ENCODE measurements at regions not wholly inside any gene's neighbourhood (a gene's known extent, or its start where the extent isn't known, plus 50 kb on each side); places are given as distances from the start of the nearest gene placed in this dataset.
"Not testable (repeated sequence)": the region's sequence is repeated elsewhere in the genome, so short reads cannot be mapped to it uniquely, and the experiment has no call there.

DNA sequence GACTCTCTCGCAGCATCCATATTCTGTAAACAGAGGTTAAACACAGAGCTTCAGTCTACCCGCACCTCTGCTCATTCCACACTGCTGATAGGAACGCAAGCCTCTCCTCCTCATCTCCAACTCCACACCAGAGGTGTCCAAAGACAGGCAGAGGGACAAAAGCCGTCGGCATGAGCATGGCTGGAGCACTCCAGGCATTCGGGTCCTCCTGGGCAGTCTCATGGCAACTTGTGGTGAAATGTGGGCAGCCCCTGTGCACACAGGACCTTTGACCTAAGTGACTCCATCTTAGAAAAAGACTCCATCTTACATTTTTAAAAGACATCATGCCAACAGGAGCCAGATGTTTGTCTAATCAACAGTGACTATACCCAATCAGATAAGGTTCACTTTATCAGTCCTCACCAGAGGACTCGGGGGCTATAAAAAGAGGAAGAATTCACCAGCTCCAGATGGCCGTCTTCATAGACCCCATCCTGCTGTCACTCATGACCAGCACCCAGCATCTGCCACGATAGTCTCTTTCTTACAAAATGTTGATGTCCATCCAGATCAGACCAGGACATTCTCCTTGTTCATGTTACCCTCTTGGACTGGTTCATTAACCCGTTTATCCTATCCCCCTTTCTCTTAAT is 304.4 kb downstream of the ANAPC1 start:
- H3K4me3 ChIP-seq (ENCODE audit: low read depth, low read length); DNase-seq (ENCODE audit: low read depth): not testable (repeated sequence)

DNA sequence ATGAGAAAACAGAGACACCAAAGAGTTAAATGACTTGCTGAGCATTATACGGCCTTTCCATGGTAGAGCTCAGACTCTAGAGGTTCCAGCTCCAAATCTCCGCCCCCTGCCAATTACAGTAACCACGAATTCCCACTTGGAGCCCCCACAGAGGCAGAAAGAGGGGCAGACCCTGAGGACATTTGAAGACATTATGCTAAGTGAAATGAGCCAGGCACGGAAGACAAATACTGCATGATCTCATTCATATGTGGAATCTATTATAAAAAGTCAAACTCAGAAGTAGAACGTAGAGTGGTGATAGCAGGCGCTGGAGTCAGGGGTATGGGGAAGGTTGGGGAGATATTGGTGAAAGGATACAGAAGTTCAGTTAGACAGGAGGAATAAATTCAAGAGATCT is 303.4 kb downstream of the ANAPC1 start:
- DNase-seq (ENCODE audit: low read depth), result not testable (repeated sequence)

DNA sequence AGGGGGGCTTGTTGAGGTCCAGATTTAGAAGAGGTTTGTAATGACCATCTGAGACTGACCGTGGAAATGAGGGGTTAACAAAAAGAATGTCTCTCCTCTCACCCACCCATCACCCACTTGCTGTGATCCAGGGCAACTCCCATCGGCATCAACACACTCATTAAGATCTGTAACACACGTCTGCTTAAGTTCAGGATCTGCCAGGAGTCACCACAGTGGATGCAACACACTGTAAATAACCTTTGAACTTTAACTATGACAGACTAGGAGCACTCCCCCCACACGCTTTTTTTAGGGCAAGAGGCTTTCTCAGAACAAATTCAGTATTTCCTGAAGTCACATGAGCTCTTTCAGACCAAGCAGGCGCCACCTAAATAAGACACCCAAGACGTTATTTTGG is 301.9 kb downstream of the ANAPC1 start:
- H3K4me3 ChIP-seq (ENCODE audit: low read depth, low read length); DNase-seq (ENCODE audit: low read depth): not testable (repeated sequence)

More for the DNA sequence above, 303.4 kb downstream of the ANAPC1 start:
- H3K4me3 ChIP-seq (ENCODE audit: low read depth, low read length), result not testable (repeated sequence)

DNA sequence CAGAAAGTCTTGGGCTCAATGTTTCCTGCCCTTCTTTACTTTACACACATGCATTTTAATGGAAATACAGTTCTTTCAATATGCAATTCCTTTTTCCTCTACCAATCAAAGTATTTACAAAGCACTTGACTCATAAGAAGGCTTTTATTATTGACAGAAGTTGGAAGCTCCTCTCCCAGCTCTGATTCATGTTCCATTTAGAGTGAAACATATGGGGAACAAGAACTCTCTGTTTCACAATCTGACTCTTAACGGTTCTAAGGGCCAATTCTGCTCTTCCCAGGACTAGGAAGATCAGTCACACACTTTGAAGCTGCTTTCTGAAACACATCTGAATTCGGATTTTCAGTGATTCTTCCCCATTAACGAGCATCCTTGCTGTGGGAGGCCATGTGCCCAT is 300.5 kb downstream of the ANAPC1 start:
- not testable (repeated sequence) for DNase-seq (ENCODE audit: low read depth); H3K4me3 ChIP-seq (ENCODE audit: low read depth, low read length)

- H3K4me3 ChIP-seq (ENCODE audit: low read depth, low read length); DNase-seq (ENCODE audit: low read depth): not testable (repeated sequence)
These were observed 299.5 kb downstream of the ANAPC1 start for GRCh38 chr2:111584540-111584939.

GRCh38 chr2:111584950-111585349 is 299.0 kb downstream of the ANAPC1 start:
- not testable (repeated sequence) for DNase-seq (ENCODE audit: low read depth); H3K4me3 ChIP-seq (ENCODE audit: low read depth, low read length)

- not testable (repeated sequence) for H3K4me3 ChIP-seq (ENCODE audit: low read depth, low read length); DNase-seq (ENCODE audit: low read depth)
These were observed 298.0 kb downstream of the ANAPC1 start for GRCh38 chr2:111586014-111586413.

DNA sequence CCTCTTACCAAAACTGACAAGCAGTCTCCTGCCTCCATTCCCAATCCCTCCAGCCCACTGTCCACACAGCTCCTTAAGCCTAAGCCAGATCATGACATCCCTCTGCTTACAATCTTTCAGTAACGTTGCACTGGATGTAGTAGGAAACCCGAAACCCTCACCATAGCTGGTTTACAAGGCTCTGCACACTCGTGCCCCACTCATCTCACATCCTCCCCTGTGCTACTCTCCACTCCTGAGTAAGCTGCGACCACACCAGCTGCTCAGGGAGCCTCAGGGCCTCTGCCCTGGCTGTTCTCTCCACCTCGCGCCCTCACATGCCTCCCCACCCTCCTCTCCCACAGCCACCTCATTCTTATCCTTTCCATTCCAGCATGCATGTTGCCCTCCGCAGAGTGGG is 288.9 kb downstream of the ANAPC1 start:
- DNase-seq (ENCODE audit: low read depth); H3K4me3 ChIP-seq (ENCODE audit: low read depth, low read length): not testable (repeated sequence)

- not testable (repeated sequence) for H3K4me3 ChIP-seq (ENCODE audit: low read depth, low read length); DNase-seq (ENCODE audit: low read depth)
- TF ChIP-seq, protein P1, sequence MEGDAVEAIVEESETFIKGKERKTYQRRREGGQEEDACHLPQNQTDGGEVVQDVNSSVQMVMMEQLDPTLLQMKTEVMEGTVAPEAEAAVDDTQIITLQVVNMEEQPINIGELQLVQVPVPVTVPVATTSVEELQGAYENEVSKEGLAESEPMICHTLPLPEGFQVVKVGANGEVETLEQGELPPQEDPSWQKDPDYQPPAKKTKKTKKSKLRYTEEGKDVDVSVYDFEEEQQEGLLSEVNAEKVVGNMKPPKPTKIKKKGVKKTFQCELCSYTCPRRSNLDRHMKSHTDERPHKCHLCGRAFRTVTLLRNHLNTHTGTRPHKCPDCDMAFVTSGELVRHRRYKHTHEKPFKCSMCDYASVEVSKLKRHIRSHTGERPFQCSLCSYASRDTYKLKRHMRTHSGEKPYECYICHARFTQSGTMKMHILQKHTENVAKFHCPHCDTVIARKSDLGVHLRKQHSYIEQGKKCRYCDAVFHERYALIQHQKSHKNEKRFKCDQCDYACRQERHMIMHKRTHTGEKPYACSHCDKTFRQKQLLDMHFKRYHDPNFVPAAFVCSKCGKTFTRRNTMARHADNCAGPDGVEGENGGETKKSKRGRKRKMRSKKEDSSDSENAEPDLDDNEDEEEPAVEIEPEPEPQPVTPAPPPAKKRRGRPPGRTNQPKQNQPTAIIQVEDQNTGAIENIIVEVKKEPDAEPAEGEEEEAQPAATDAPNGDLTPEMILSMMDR (conservative IDR thresholded peaks at IDR 0.05; ENCODE audit: low read depth, low read length), result peak; percentile 4
These were observed 286.9 kb downstream of the ANAPC1 start for GRCh38 chr2:111596808-111597705.

DNA sequence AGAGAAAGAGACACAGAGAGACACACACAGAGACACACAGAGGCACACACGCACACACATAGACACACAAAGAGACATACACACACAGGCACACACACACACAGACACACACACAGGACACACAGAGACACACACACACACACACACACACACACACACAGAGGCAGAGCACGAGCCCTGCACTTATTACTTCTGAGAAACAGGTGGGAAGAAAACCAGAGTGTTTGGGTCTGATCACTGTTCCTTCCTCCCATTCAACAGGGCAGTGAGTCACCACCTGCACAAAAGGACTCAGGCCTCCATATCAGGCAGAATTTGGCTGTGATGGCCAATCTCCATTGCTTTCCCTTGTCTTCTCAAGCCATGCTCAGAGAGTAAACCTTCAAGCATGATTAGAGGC is 285.0 kb downstream of the ANAPC1 start:
- not testable (repeated sequence) for DNase-seq (ENCODE audit: low read depth)

DNA sequence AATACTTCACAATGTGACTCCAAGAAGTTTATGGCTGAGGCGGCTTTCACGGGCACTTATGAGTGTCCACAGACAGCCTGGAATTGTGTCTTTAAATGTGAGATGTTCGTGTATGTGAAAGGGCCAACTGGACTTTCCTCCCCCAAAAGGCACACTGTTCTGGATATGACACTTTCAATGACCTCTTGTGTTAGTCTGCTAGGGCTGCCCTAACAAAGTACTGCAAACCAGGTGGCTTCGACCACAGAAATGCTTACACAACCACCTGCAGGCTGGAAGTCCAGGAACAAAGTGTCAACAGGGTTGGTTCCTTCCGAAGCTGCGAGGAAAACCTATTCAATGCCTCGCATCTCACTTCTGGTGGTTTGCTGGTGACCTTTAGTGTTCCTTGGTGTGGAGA is 281.7 kb downstream of the ANAPC1 start:
- DNase-seq (ENCODE audit: low read depth); H3K4me3 ChIP-seq (ENCODE audit: low read depth, low read length): not testable (repeated sequence)

More for the DNA sequence above, 285.0 kb downstream of the ANAPC1 start:
- H3K4me3 ChIP-seq (ENCODE audit: low read depth, low read length), result not testable (repeated sequence)

DNA sequence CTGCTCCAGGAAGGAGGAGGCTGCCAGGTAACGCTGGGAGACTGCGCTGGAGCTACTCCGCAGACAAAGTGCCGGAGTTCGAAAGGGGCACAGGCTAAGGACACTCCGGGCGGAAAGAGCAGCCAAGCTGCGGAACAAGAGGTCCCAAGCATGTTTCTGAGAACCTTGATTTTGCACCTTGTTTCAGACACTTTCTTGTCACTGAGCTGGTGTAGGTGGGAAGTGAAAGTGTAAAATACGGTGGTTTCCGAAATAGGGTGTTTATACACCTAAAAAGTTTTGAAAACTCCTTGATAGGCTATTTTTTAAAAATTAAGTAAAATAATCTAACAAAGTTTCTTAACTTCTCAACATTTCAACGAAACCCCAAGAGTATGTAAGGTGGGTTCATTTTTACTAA is 278.2 kb downstream of the ANAPC1 start:
- not testable (repeated sequence) for DNase-seq (ENCODE audit: low read depth); H3K4me3 ChIP-seq (ENCODE audit: low read depth, low read length)

DNA sequence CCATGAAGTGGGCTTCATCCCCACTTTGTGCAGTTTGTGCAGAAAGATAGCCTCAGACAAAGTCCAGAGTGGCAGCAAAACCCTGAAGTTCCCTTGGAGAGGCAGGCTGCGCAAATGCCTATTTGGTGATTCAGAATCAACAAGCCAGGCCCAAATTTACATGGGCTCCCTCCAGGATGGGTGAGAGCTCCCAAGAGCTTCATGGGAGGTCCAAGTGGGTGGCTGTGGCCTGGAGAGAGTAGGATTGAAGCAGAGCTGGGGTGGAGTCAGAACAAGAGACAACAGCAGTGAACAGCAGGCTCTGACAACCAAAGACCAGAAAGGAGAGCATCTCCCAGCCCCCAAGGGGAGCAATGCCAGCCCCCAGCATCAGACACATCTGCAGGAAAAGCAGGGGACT is 277.4 kb downstream of the ANAPC1 start:
- DNase-seq (ENCODE audit: low read depth); H3K4me3 ChIP-seq (ENCODE audit: low read depth, low read length): not testable (repeated sequence)

- DNase-seq (ENCODE audit: low read depth); H3K4me3 ChIP-seq (ENCODE audit: low read depth, low read length): not testable (repeated sequence)
These were observed 274.7 kb downstream of the ANAPC1 start for GRCh38 chr2:111609146-111609844.

DNA sequence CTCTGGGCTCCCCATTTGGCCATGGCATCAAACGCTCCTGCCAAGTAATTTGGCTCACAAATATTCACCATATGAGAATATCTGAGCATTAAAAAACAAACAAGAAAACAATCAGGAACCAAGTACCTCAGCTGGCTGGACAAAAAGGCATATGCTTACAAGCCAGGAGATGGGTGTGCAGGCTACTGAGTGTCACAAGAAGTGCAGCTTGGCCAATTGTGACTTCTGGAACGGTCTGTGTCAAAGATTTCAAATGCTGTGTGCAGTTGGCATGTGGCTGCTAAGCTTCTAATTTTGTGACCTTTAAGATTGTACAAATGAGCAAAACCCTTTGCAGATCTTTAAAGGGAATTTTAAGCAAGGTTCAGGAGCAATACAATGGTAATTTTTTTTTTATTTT is 274.0 kb downstream of the ANAPC1 start:
- DNase-seq (ENCODE audit: low read depth); H3K4me3 ChIP-seq (ENCODE audit: low read depth, low read length): not testable (repeated sequence)

Data from choroid plexus epithelial cell (primary cell).